ENCODE measurements at regions not wholly inside any gene's neighbourhood (a gene's known extent, or its start where the extent isn't known, plus 50 kb on each side); places are given as distances from the start of the nearest gene placed in this dataset.

- BruUV-seq (replicated peaks): no TSS peak
- no peak overlapping the region for H2BK20ac ChIP-seq (ENCODE audit: low read depth, low read length)
- intact Hi-C loops (cut with micrococcal nuclease): no loop called here
- no peak overlapping the region for H2BK120ac ChIP-seq (ENCODE audit: low read depth, low read length)
- H3K4me1 ChIP-seq (ENCODE audit: control insufficient read depth, insufficient read depth, low read length): no peaks in the 10 kb centered on the region
- H3K27ac ChIP-seq (ENCODE audit: insufficient read depth, low read length): no peak overlapping the region
- no peaks in the 10 kb centered on the region for H3K36me3 ChIP-seq (ENCODE audit: control insufficient read depth, insufficient read depth, low read length)
- no peak overlapping the region for H3K4ac ChIP-seq (ENCODE audit: low read depth, low read length)
- H3K18ac ChIP-seq (ENCODE audit: low read depth, low read length): no peak overlapping the region
- H3K23ac ChIP-seq (ENCODE audit: low read depth, low read length): no peak overlapping the region
- no peaks in the 10 kb centered on the region for H3K9me1 ChIP-seq (ENCODE audit: insufficient read depth, low read length)
- ChIA-PET CTCF (no interaction called here), POLR2A (ENCODE audit: unreplicated experiment) (no interaction called here)
- H2BK15ac ChIP-seq (ENCODE audit: low read depth, low read length): no peak overlapping the region
- ATAC-seq (ENCODE audit: low read depth): no peak
- no peak overlapping the region for H4K91ac ChIP-seq (ENCODE audit: insufficient read depth, low read depth, low read length)
- no peak overlapping the region for H4K8ac ChIP-seq (ENCODE audit: low read depth in 2 of 2, low read length in 2 of 2)
- no peak overlapping the region for H2AK9ac ChIP-seq (replicated peaks; ENCODE audit: low read depth, low read length, poor library complexity)
- no CpG with 5 or more reads among the region's 2 CpGs for WGBS, 2 experiments (ENCODE audit: extremely low coverage in 2 of 2, insufficient read length in 1 of 2)
- no peak for DNase-seq
- H2AK5ac ChIP-seq (ENCODE audit: low read depth, low read length): no peak overlapping the region
- no peak overlapping the region for H2BK5ac ChIP-seq (ENCODE audit: low read depth, low read length, poor library complexity, severe bottlenecking)
- dilution Hi-C loops (cut with HindIII; ENCODE audit: low sequenced_read_pairs, unreplicated experiment): no loop called here
- no peak overlapping the region for H4K5ac ChIP-seq (ENCODE audit: low read depth, low read length)
- H3K79me1 ChIP-seq (ENCODE audit: low read depth in 1 of 2, low read length in 2 of 2): no peaks in the 10 kb centered on the region
- H3K9ac ChIP-seq (ENCODE audit: low read depth, low read length): no peak overlapping the region
- H2AFZ ChIP-seq (replicated peaks; ENCODE audit: low read length, poor library complexity): no peak overlapping the region
- no peak overlapping the region for H3K4me3 ChIP-seq (ENCODE audit: insufficient read depth, low read depth, low read length)
- H4K20me1 ChIP-seq (ENCODE audit: insufficient read depth, low read length): no peaks in the 10 kb centered on the region
- H3K27me3 ChIP-seq (ENCODE audit: control insufficient read depth, insufficient read depth, low read length): no peaks in the 10 kb centered on the region
- H3K56ac ChIP-seq (ENCODE audit: extremely low read depth, insufficient read depth, low read length): no peak overlapping the region
- H3K14ac ChIP-seq (replicated peaks; ENCODE audit: low read depth, low read length): no peak overlapping the region
- H3K9me3 ChIP-seq (ENCODE audit: control insufficient read depth, insufficient read depth, low read length): peaks cover 17% of the 10 kb centered on the region
- H3K4me2 ChIP-seq (ENCODE audit: low read depth, low read length): no peak overlapping the region
- TF ChIP-seq SMC3 (IDR thresholded peaks at IDR 0.05; ENCODE audit: low read depth, low read length) (no peak), MAZ (IDR thresholded peaks at IDR 0.05; ENCODE audit: borderline replicate concordance, low read depth, low read length) (no peak), MXI1 (IDR thresholded peaks at IDR 0.05; ENCODE audit: borderline replicate concordance, low read depth, low read length) (no peak), RAD21 (IDR thresholded peaks at IDR 0.05; ENCODE audit: low read length) (no peak), FOS (IDR thresholded peaks at IDR 0.05; ENCODE audit: low read depth, low read length) (no peak), BHLHE40 (IDR thresholded peaks at IDR 0.05; ENCODE audit: low read depth, low read length) (no peak), ELK1 (IDR thresholded peaks at IDR 0.05; ENCODE audit: borderline replicate concordance, low read depth, low read length) (no peak), RFX5 (IDR thresholded peaks at IDR 0.05; ENCODE audit: low read depth, low read length) (no peak), CEBPB (IDR thresholded peaks at IDR 0.05; ENCODE audit: low read depth, low read length) (no peak), CHD1 (IDR thresholded peaks at IDR 0.05; ENCODE audit: low read depth, low read length) (no peak), CTCF (conservative IDR thresholded peaks at IDR 0.05; ENCODE audit: low read depth, low read length) (no peak), RCOR1 (IDR thresholded peaks at IDR 0.05; ENCODE audit: insufficient replicate concordance, low read length) (no peak), POLR2A (IDR thresholded peaks at IDR 0.05; ENCODE audit: low read depth, low read length) (no peak), NFE2L2 (IDR thresholded peaks at IDR 0.05; ENCODE audit: low read depth, low read length) (no peak), MAFK (IDR thresholded peaks at IDR 0.05; ENCODE audit: low read depth, low read length) (no peak), USF2 (IDR thresholded peaks at IDR 0.05; ENCODE audit: low read depth, low read length) (no peak)
- in situ Hi-C loops (cut with MboI; ENCODE audit: low sequenced_read_pairs): no loop called here
These were observed 242.6 kb downstream of the GATA3 start for GRCh38 chr10:8297107-8297506.

Measured in IMR-90 (cell line).